Stomach (tissue), 8 donors: ENCODE measurements at regions not wholly inside any gene's neighbourhood (a gene's known extent, or its start where the extent isn't known, plus 50 kb on each side); places are given as distances from the start of the nearest gene placed in this dataset.
A peak's percentile ranks its signal among the peaks of the same experiment; 100 is the strongest.

Source experiments
- DNase-seq, 2 donors: peaks; one replicate each; pipeline versions ENCODE4 v3.0.0 to v3.0.0-alpha.2; 2013 to 2019
- H3K27ac ChIP-seq, 5 donors: fragments of 200-600 bp in 4 of 5; sonication (generic) in 4 of 5; one replicate each; pipeline ENCODE4 v1.5.1; 2013 to 2019; ENCODE audit warnings: mild to moderate bottlenecking in 1 of 5, moderate library complexity in 1 of 5
- H3K27me3 ChIP-seq, 3 donors: fragments of 200-600 bp; sonication (generic); one replicate each; pipeline ENCODE4 v1.5.1; 2017 to 2019; ENCODE audit warnings: mixed run types in 1 of 3
- H3K36me3 ChIP-seq, 4 donors: fragments of 200-600 bp; sonication (generic); 1 replicate in 3 of 4; 2 replicates in 1 of 4; pipeline ENCODE4 v1.5.1; 2016 to 2019
- H3K4me1 ChIP-seq, 4 donors: fragments of 200-600 bp; sonication (generic); one replicate each; pipeline ENCODE4 v1.5.1; 2016 to 2019
- H3K4me3 ChIP-seq, 4 donors: fragments of 200-600 bp; sonication (generic) in 3 of 4; one replicate each; pipeline ENCODE4 v1.5.1; 2016 to 2019; ENCODE audit warnings: mild to moderate bottlenecking in 1 of 4
- H3K9me3 ChIP-seq, 4 donors: fragments of 200-600 bp; sonication (generic); one replicate each; pipeline ENCODE4 v1.5.1; 2016 to 2019
- CTCF ChIP-seq, 7 experiments: fragments of 450-650 bp in 4 of 7; fragments of 200-600 bp in 3 of 7; sonication (generic) in 3 of 7; IDR thresholded peaks; one replicate each; pipeline ENCODE4 v1.5.1; 2016 to 2019; ENCODE audit warnings: antibody characterized with exemption in 7 of 7, control low read depth in 2 of 7, mild to moderate bottlenecking in 1 of 7
- EP300 ChIP-seq: sonication (generic); formaldehyde crosslinking; IDR thresholded peaks from one replicate; pipeline ENCODE4 v1.6.1; 2017; ENCODE audit warnings: antibody characterized with exemption
- POLR2A ChIP-seq, 4 donors: fragments of 450-650 bp; IDR thresholded peaks; one replicate each; pipeline ENCODE4 v1.6.1; 2016; ENCODE audit warnings: antibody characterized with exemption in 4 of 4, control low read depth in 2 of 4, mild to moderate bottlenecking in 1 of 4, moderate library complexity in 1 of 4
- POLR2AphosphoS5 ChIP-seq, 3 donors: sonication (generic); formaldehyde crosslinking; IDR thresholded peaks; one replicate each; pipeline ENCODE4 v1.6.1; 2016; ENCODE audit warnings: antibody characterized with exemption in 3 of 3
- WGBS, 5 donors: extraction: QIAGEN DNeasy Blood & Tissue Kit in 3 of 5; methylation state at CpG; one replicate each; pipeline versions ENCODE4 v1.1.5 to v1.1.7; 2013 to 2018; 5-methylcytosine and 5-hydroxymethylcytosine counted together
- intact Hi-C: fragments of 100-400 bp; cut with DNase I; formaldehyde crosslinking; loops from one replicate; pipeline ENCODE4 v1.15.1; 2023; ENCODE audit warnings: low total_unique reads
- small RNA-seq, 4 donors: library from RNA; depleted of rRNA; stranded (forward); fragments of <200 nt; gene quantifications; one replicate each; pipeline ENCODE3, GENCODE V24; 2016
- donor health status: healthy with polysubstance abuse.
- donor health status: Bipolar disorder and iron deficiency.
- donor health status: healthy.

GRCh38 chr1:182113879-182114626 is 52.5 kb upstream of the ZNF648 start:
- H3K36me3 ChIP-seq: no peaks in the 10 kb centered on the region
- no peaks in the 10 kb centered on the region for H3K9me3 ChIP-seq
- intact Hi-C loops: no loop called here
- TF ChIP-seq POLR2AphosphoS5 (IDR thresholded peaks at IDR 0.05) (no peak), POLR2A (IDR thresholded peaks at IDR 0.05) (no peak), CTCF (IDR thresholded peaks at IDR 0.05) (no peak), EP300 (no peak)
- peak; percentile 47 to 51 for DNase-seq
- 22 to 36% (median 34%) methylated on average over 8 to 9 of the region's 9 CpGs for WGBS, 5 donors
- H3K4me1 ChIP-seq: peaks cover 11 to 20% (median 15%) of the 10 kb centered on the region in 4 donors
- no peak overlapping the region for H3K4me3 ChIP-seq
- peaks cover 0 to 5% (median 0%) of the 10 kb centered on the region in 3 donors for H3K27me3 ChIP-seq
- peak overlapping the region; percentile 57 to 87 (median 70) for H3K27ac ChIP-seq

- TF ChIP-seq POLR2A (IDR thresholded peaks at IDR 0.05): no peak
- TF ChIP-seq POLR2AphosphoS5 (IDR thresholded peaks at IDR 0.05): no peak
- TF ChIP-seq CTCF (IDR thresholded peaks at IDR 0.05): no peak
- no peak for TF ChIP-seq EP300
- H3K9me3 ChIP-seq: peaks cover 0 to 11% (median 0%) of the 10 kb centered on the region in 4 donors
- no peak overlapping the region for H3K27ac ChIP-seq
- no peaks in the 10 kb centered on the region for H3K36me3 ChIP-seq
- intact Hi-C loops: no loop called here
- H3K4me3 ChIP-seq: no peak overlapping the region
- peak in 1 of 2 donors; percentile 93 for DNase-seq
- WGBS, 5 donors: 49 to 61% (median 56%) methylated on average over 5 of the region's 5 CpGs
- H3K27me3 ChIP-seq: peaks cover 0 to 5% (median 0%) of the 10 kb centered on the region in 3 donors
- H3K4me1 ChIP-seq: peaks cover 11 to 20% (median 15%) of the 10 kb centered on the region in 4 donors
These were observed 50.0 kb upstream of the ZNF648 start for GRCh38 chr1:182111496-182111895.

Small RNAs in the stretch of these regions (small RNA-seq; reads per million reads assigned to genes)
- gene RNU6-152P: 0 reads per million in 4 donors
